Activated T-helper 1 cell treated with anti-CD3 and anti-CD28 coated beads, Interleukin-2, amount 50 U/mL, for 16 hours (primary cell): ENCODE measurements at regions not wholly inside any gene's neighbourhood (a gene's known extent, or its start where the extent isn't known, plus 50 kb on each side); places are given as distances from the start of the nearest gene placed in this dataset.
"Not testable (repeated sequence)": the region's sequence is repeated elsewhere in the genome, so short reads cannot be mapped to it uniquely, and the experiment has no call there.

Source experiments
- DNase-seq, 2 donors: peaks; one replicate each; pipeline ENCODE4 v3.0.0-alpha.2; 2020; ENCODE audit warnings: low read depth in 1 of 2, low spot score in 1 of 2

- no peak for DNase-seq
Observed at GRCh38 chr14:105926373-105927095, 400.2 kb downstream of the TMEM121 start.

GRCh38 chr14:105927096-105928060 is 401.0 kb downstream of the TMEM121 start:
- DNase-seq = no peak

DNA sequence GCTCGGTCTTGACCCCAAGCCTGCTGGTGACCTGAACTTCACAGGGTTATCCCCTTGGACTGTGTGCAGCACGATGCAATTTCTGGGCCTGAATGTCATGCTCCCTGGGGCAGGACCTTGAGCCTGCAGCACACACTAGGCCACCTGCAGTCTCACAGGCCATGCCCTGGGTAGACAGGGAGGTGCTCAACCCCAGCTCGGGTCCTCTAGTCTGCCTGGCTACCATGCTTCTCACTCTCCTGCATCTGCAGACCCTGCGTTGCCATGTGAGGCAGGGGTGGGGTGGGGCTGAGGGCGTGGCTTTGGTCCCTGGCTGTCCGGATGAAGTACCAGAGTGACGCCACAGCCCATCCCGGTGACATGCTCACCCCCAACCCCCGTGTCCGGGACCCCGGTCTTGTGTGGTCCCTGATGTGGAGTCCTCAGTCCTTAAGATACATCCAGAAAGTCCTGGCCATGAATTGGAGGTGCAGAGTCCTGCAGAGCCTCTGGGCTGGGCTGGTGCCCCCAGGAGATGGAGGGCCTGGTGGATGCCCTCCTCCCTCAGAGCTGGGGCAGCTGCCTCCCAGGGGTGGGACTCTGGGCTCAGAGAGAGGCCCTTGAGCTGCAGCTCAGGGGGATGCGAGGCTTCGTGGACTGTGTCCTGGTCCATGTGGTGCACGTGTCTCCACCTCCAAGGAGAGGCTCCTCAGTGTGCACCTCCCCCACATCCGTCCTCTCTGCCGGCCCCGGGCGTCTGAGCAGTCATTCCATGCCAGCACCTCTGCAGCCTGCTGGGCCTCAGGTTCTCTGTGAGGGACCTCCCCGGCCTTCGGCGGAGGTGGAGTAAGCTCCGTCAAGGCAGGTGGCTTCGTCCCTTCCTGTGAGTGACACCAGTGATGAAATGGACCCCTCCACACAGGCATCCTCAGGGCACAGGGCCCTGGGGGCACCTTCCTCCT is 402.1 kb downstream of the TMEM121 start:
- not testable (repeated sequence) for DNase-seq

DNA sequence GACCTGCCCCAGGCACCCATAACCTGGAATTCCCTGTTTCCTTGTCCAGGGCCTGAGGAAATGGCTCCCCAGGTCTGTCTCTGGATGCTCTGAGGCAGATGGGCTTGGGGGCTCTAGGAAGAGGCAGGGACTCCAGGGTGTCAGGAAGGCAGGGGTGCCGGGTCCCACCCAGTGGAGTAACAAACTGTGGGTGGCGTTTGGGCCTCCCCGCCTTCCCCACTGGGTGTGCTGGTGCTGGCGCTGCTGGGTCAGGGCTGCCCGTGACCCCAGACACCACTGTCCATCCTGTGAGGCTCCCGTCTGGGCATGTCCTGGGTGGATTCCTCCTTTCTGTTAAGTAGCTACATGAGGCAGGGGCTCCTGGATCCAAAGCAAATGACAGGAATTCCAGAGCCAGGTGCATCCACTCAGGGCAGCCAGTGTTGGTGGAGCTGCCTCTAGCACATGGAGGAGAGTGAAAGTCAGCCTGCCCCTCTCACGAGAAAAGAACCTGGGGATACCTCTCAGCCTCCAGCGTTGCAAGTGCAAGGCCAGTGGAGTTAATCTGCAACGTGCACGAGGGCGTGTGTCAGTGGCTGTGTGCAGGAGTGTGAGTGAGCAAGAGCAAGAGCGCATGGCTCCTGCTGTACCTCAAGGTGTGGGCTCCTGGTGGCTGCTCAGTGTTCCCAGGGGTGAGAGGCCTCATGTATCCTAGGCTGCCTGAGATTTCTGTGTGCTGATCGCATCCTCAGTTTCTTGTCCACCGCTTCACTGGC is 403.1 kb downstream of the TMEM121 start:
- DNase-seq = no peak

DNA sequence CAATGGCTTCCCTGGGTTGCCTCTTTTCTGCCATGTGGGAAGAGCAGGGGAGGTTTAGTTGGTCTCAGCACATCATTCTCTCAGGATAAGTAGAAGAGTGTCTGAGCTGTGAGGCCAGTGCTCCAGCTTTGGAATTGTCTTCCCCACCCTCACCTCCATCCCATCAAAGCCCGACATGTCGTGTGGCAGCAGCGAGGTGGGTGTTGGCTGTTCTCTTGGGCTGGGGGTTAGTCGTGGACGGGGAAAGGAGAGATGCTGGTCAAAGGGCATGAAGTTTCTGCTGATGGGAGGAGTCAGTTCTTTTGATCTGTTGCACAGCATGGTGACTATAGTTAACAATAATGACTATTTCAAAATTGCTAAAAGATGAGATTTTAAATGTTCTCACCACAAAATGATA is 404.2 kb downstream of the TMEM121 start:
- no peak for DNase-seq

GRCh38 chr14:105931808-105932483 is 405.6 kb downstream of the TMEM121 start:
- no peak for DNase-seq

DNA sequence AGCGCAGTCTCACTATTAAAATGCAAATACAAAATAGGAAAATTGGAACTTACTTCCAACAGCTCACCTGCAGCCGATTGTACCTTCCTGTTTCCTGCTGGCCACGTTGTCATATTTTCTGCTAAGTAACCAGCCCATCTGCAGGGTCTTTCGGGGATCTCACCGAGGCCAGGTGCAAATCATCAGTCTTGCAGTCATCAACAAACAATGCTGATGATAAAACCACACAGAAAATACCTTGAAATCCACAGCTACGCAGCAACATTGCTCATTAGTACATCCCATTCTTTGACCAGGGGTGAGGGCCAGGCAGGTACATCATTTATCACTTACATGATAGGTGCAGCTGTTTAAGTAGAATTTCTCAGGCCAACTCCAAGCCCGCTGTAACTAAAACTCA is 406.9 kb downstream of the TMEM121 start:
- DNase-seq = no peak

- no peak for DNase-seq
Observed at GRCh38 chr14:105935384-105935783, 409.0 kb downstream of the TMEM121 start.

GRCh38 chr14:105937253-105938054 is 411.1 kb downstream of the TMEM121 start:
- no peak for DNase-seq

- DNase-seq = no peak
Observed at GRCh38 chr14:105938055-105938863, 411.9 kb downstream of the TMEM121 start.

DNA sequence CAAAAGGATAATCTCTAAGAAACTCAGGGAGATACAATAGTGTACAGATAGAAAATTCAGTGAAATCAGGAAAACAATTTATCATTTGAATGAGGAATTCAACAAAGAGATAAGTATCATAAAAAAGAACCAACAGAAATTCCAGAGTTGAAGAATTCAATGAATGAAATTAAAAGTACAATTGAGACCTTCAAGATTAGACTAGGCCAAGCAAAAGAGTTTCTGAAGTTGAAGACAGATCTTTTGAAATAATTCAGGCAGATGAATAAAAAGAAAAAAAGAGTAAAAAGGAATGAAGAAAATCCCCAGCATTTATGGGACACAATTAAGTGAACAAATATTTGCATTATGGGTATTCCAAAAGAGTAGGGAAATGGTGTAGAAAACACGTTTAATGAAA is 412.6 kb downstream of the TMEM121 start:
- no peak for DNase-seq

DNA sequence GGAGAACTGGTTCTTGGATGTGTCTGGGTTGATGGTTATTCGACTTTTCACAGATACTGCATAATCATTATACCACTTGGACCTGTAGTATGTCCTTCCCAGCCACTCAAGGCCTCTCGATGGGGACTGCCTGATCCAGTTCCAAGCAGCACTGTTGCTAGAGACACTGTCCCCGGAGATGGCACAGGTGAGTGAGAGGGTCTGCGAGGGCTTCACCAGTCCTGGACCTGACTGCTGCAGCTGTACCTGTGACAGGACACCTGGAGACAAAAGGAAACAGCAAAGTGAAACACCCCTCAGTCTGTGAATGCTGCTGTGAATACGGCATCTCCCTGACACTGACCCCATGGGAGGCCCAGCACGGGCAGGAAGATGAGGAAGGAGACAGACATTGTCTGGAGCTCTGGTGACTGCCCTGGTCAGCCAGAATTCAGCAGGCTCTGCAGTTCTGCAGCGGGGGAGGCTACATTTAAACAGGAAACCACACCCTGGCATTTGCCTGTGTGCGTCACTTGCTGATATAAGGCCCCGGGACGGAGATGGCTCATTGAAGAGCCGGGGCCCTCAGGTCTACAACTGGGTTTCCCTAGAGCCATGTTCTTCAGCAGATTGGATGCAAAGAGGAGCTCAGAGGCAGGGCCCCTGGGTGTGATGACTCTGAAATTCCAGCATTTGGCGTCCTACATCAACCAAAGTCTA is 413.6 kb downstream of the TMEM121 start:
- no peak for DNase-seq

DNA sequence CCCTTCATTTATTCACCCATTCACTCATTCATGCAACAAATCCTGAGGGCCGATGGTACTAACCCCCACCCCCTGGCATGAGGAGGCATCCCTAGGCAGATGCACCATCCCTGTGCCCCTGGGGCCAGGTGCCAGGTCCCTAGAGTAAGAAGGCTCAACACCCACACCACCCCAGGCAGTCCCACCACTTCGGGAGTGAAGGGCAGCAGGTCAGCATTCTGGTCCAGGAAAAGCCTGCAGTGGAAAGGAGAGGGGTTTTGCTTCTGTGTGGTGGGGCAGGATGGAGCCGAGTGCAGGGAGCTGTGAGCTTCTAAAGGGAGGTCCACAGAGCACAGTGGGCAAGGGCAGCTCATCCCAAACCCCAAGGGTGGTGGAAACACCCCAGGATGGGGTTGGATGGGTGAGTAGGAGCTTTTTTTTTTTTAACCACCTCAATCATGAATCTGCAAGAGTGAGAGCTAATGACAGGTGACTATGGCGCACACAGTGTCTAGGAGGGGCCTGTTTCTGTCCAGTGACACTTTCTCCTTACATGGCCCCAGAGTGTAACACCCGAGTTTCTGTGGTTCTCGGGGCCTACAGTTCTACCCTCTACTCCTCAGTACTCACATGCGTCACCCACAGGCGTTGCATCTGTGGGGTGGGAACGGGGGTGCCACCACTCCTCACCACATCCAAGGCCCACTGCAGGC is 414.3 kb downstream of the TMEM121 start:
- DNase-seq = no peak

GRCh38 chr14:105941226-105942166 is 415.1 kb downstream of the TMEM121 start:
- DNase-seq = no peak

DNA sequence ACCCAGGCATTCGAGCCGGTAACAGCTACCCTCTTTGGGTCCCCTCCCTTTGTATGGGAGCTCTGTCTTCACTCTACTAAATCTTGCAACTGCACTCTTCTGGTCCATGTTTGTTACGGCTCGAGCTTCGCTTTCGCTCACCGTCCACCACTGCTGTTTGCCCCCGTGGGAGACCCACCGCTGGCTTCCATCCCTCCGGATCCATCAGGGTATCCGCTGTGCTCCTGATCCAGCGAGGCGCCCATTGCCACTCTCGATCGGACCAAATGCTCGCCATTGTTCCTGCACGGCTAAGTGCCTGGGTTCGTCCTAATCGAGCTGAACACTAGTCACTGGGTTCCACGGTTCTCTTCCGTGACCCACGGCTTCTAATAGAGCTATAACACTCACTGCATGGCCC is 416.3 kb downstream of the TMEM121 start:
- DNase-seq = not testable (repeated sequence)
